Vagina (tissue), 2 donors: ENCODE measurements at regions not wholly inside any gene's neighbourhood (a gene's known extent, or its start where the extent isn't known, plus 50 kb on each side); places are given as distances from the start of the nearest gene placed in this dataset.

ENCODE experiments used
- DNase-seq, 2 donors: peaks; one replicate each; pipeline ENCODE4 v3.0.0-alpha.2; 2017; ENCODE audit errors: extremely low spot score in 2 of 2
- H3K27ac ChIP-seq: fragments of 200-600 bp; sonication (generic); one replicate; pipeline ENCODE4 v1.5.1; 2019
- H3K27me3 ChIP-seq: fragments of 200-600 bp; sonication (generic); one replicate; pipeline ENCODE4 v1.5.1; 2019
- H3K36me3 ChIP-seq, 2 donors: fragments of 200-600 bp; sonication (generic); one replicate each; pipeline ENCODE4 v1.5.1; 2017 to 2019
- H3K4me1 ChIP-seq: fragments of 200-600 bp; sonication (generic); one replicate; pipeline ENCODE4 v1.5.1; 2019
- H3K4me3 ChIP-seq, 2 donors: fragments of 200-600 bp; sonication (generic); 1 replicate in 1 of 2; 2 replicates in 1 of 2; pipeline ENCODE4 v1.5.1; 2016 to 2019
- H3K9me3 ChIP-seq: fragments of 200-600 bp; sonication (generic); one replicate; pipeline ENCODE4 v1.5.1; 2019
- POLR2A ChIP-seq, 2 donors: fragments of 450-650 bp; IDR thresholded peaks; one replicate each; pipeline ENCODE4 v1.6.1; 2017; ENCODE audit warnings: antibody characterized with exemption in 2 of 2, mild to moderate bottlenecking in 2 of 2, moderate library complexity in 2 of 2
- POLR2AphosphoS5 ChIP-seq, 2 donors: sonication (generic); formaldehyde crosslinking; IDR thresholded peaks; one replicate each; pipeline ENCODE4 v1.9.0; 2017; ENCODE audit warnings: antibody characterized with exemption in 2 of 2, mild to moderate bottlenecking in 2 of 2, low read depth in 1 of 2; ENCODE audit not compliant: insufficient read depth in 1 of 2
- intact Hi-C: fragments of 100-400 bp; cut with DNase I; formaldehyde crosslinking; loops from one replicate; pipeline ENCODE4 v1.15.1; 2023
- TF ChIP-seq, protein P1 (sequence below), 3 experiments: fragments of 450-650 bp in 2 of 3; fragments of 200-600 bp in 1 of 3; sonication (generic) in 1 of 3; IDR thresholded peaks; one replicate each; pipeline ENCODE4 v1.5.1; 2017 to 2019; ENCODE audit warnings: antibody characterized with exemption in 3 of 3, mild to moderate bottlenecking in 2 of 3, moderate library complexity in 2 of 3

DNA sequence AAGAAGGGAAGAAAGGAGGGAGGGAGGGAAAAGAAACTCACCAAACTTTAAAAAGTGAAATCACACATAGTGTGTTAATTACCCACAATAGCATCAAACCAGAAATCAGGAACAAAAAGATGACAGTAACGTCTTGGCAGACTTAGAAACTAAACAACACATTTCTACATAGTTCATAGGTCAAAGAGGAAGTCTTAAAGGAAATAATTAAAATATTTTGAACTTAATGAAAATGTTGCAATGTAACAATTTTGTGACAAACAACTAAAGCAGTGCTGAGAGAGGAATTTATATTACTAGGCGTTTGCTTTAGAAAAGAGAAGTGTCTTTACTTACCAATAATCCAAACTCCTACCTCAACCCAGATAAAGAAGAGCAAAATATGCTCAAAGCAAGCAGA lies 505.0 kb upstream of the ID2 start:
- no peaks in the 10 kb centered on the region for H3K36me3 ChIP-seq
- H3K4me3 ChIP-seq = no peak overlapping the region
- H3K9me3 ChIP-seq = no peaks in the 10 kb centered on the region
- TF ChIP-seq POLR2A (IDR thresholded peaks at IDR 0.05) = no peak
- TF ChIP-seq, protein P1, sequence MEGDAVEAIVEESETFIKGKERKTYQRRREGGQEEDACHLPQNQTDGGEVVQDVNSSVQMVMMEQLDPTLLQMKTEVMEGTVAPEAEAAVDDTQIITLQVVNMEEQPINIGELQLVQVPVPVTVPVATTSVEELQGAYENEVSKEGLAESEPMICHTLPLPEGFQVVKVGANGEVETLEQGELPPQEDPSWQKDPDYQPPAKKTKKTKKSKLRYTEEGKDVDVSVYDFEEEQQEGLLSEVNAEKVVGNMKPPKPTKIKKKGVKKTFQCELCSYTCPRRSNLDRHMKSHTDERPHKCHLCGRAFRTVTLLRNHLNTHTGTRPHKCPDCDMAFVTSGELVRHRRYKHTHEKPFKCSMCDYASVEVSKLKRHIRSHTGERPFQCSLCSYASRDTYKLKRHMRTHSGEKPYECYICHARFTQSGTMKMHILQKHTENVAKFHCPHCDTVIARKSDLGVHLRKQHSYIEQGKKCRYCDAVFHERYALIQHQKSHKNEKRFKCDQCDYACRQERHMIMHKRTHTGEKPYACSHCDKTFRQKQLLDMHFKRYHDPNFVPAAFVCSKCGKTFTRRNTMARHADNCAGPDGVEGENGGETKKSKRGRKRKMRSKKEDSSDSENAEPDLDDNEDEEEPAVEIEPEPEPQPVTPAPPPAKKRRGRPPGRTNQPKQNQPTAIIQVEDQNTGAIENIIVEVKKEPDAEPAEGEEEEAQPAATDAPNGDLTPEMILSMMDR (IDR thresholded peaks at IDR 0.05) = no peak
- TF ChIP-seq POLR2AphosphoS5 (IDR thresholded peaks at IDR 0.05; ENCODE audit: insufficient read depth in 1 of 2, low read depth in 1 of 2) = no peak
- no peaks in the 10 kb centered on the region for H3K27me3 ChIP-seq
- H3K4me1 ChIP-seq = no peaks in the 10 kb centered on the region
- intact Hi-C loops = no loop called here
- no peak for DNase-seq
- no peak overlapping the region for H3K27ac ChIP-seq

DNA sequence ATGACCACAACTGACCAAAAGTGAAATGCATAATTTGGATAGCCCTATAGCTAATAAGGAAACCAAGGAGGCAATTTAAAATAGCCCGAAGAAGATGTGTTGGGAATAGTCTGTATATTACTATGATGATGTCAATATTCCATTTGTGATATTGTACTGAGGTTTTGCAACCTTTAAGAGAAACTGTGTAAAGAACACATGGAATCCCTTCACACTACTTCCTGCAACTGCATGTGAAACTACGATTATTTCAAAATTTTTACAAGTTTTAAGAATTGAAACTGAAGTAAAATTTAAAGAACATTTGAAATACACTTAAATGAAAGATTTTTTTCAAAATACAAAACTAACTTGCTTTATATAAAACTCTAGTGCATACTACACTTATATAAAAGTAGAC lies 504.3 kb upstream of the ID2 start:
- TF ChIP-seq, protein P1 (IDR thresholded peaks at IDR 0.05) = no peak
- TF ChIP-seq POLR2AphosphoS5 (IDR thresholded peaks at IDR 0.05; ENCODE audit: insufficient read depth in 1 of 2, low read depth in 1 of 2) (no peak), POLR2A (IDR thresholded peaks at IDR 0.05) (no peak)

DNA sequence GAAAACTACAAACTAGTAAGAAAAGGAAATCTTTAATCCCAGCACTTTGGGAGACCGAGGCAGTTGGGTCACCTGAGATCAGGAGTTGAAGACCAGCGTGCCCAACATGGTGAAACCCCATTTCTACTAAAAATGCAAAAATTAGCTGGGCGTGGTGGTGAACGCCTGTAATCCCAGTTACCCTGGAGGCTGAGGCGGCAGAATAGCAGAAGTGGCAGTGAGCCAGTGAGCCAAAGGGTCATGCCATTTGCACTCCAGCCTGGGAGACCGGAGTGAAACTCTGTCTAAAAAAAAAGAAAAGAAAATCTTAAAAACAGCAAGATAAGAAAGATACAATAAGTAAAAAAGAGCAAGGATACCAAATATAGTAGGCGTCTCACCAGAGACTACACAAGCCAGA lies 502.9 kb upstream of the ID2 start:
- Histone ChIP-seq H3K27ac (no peak overlapping the region), H3K4me1 (no peaks in the 10 kb centered on the region), H3K27me3 (no peaks in the 10 kb centered on the region), H3K36me3 (no peaks in the 10 kb centered on the region), H3K9me3 (no peaks in the 10 kb centered on the region), H3K4me3 (no peak overlapping the region)
- no peak for DNase-seq
- TF ChIP-seq POLR2A (IDR thresholded peaks at IDR 0.05) (no peak), POLR2AphosphoS5 (IDR thresholded peaks at IDR 0.05; ENCODE audit: insufficient read depth in 1 of 2, low read depth in 1 of 2) (no peak)
- TF ChIP-seq, protein P1 (IDR thresholded peaks at IDR 0.05) = no peak
- intact Hi-C loops = no loop called here

More for the DNA sequence above, 504.3 kb upstream of the ID2 start:
- no peaks in the 10 kb centered on the region for H3K27me3 ChIP-seq
- no peaks in the 10 kb centered on the region for H3K4me1 ChIP-seq
- intact Hi-C loops = no loop called here
- H3K36me3 ChIP-seq = no peaks in the 10 kb centered on the region
- H3K4me3 ChIP-seq = no peak overlapping the region
- no peak overlapping the region for H3K27ac ChIP-seq
- H3K9me3 ChIP-seq = no peaks in the 10 kb centered on the region
- no peak for DNase-seq

DNA sequence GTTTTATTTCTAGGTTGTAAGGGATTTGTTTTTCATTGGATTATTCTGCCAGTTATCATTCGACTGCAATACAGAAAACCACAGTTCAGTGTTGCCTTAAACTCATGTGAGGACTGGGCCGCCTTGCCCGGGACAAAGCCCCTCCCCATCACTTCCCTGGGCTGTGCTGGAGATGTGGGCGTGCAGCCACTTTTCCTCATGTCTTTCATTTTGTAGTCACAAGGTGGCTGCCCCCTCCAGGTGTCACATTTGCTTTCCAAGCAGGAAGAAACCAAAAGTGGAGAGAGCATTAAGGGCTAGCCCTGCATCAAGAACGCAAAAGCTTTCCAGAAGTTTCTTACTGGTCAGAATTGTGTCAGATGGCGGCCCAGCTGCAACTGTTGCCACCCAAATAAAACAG lies 492.5 kb upstream of the ID2 start:
- H3K4me3 ChIP-seq = no peak overlapping the region
- no peaks in the 10 kb centered on the region for H3K27me3 ChIP-seq
- no peak overlapping the region for H3K27ac ChIP-seq
- DNase-seq = no peak
- no peaks in the 10 kb centered on the region for H3K36me3 ChIP-seq
- no peak for TF ChIP-seq POLR2AphosphoS5 (IDR thresholded peaks at IDR 0.05; ENCODE audit: insufficient read depth in 1 of 2, low read depth in 1 of 2)
- TF ChIP-seq, protein P1 (IDR thresholded peaks at IDR 0.05) = no peak
- no peak for TF ChIP-seq POLR2A (IDR thresholded peaks at IDR 0.05)
- H3K4me1 ChIP-seq = peaks cover 5% of the 10 kb centered on the region
- H3K9me3 ChIP-seq = no peaks in the 10 kb centered on the region
- intact Hi-C loops = no loop called here

DNA sequence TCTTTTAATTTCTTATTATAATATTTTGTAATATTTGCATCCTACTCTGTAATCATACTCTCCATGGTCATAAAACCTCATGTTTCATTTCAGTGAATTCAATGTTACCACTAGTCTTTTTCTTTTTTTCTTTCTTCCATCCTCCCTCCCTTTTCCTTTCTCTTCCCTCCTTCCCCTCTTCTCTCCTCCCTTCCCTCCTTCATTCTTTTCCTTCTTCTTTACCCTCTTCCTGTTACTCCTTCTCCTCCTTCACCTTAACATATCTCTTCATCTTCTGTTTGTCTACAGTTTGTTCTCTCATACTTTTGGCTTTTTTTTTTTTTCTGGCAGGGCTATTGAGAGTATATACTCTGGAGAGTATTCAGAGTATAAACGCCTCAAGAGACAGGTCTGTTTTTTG lies 491.6 kb upstream of the ID2 start:
- intact Hi-C loops = no loop called here
- no peak overlapping the region for H3K27ac ChIP-seq

More for the DNA sequence above, 491.6 kb upstream of the ID2 start:
- Histone ChIP-seq H3K27me3 (no peaks in the 10 kb centered on the region), H3K9me3 (no peaks in the 10 kb centered on the region), H3K4me1 (peaks cover 5% of the 10 kb centered on the region), H3K36me3 (no peaks in the 10 kb centered on the region), H3K4me3 (no peak overlapping the region)
- TF ChIP-seq POLR2A (IDR thresholded peaks at IDR 0.05) (no peak), POLR2AphosphoS5 (IDR thresholded peaks at IDR 0.05; ENCODE audit: insufficient read depth in 1 of 2, low read depth in 1 of 2) (no peak)
- TF ChIP-seq, protein P1 (IDR thresholded peaks at IDR 0.05) = no peak
- DNase-seq = no peak
